Left hindlimb (tissue), 1 donor: ENCODE measurements at regions not wholly inside any gene's neighbourhood (a gene's known extent, or its start where the extent isn't known, plus 50 kb on each side); places are given as distances from the start of the nearest gene placed in this dataset.

Source experiments
- DNase-seq: peaks from one replicate; pipeline ENCODE4 v3.0.0-alpha.2; 2018

GRCh38 chr11:109564241-109564640 is 142.3 kb downstream of the C11orf87 start:
- no peak for DNase-seq

DNA sequence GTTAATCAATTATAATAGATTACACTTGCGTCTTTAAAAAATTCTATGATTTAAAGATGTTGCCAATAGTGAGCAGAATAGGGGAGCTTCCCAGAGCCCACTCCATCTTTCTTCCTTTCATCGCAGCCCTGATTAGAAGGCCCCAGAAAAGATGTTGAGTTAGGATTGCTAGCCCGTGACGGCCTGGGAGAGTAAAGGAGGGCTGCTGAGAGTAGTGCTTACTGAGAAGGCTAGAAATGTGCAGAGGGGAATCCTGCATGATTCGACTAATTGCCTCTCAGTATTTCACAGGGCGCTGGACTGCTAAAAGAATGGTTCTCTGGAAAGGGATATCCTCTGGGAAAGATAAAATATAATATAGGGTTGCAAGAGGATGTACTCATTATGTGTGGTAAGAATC is 160.5 kb downstream of the C11orf87 start:
- no peak for DNase-seq

DNA sequence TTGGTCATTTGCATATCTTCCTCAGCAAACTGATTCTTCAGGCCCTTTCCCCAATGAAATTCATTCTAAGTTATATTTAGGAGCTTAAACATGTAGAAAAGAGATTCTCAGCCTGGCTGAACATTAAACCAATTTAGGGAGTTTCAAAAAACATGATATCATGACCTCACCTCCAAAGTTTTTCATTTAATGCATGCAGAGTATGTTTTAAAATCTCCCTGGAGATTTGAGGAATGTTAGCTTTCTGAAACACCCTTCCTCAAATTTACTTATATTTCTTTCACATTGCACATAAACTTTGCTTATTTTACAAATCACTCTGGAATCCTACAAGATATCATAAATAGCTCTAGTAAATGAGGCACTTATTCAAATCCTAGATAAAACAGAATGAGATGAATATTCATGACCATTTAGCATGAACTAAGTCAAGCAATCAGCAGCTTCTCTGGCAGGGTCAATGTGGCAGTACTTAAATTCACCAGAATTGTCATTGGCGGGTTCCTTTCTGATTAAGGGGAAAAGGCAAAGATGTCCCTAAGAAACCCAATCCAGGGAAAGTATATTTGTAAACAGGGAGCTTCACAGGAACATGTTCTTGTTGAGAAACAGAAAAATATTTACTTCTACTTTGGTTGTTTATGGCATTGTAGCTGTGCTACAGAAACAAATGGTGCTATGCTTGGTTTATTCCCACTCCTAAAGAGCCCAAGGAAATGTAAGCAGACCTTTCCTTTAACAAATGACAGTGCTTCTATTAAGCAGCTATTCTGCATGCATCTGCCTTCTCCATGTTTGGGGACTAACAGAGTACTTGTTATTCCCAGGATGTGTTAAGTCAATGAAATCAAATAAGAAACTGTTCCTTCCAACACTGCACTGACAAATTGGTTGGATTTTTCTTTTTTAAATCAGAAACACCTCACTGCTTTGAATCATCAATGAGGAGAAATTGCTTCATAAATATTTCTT is 162.3 kb downstream of the C11orf87 start:
- DNase-seq, result no peak

DNA sequence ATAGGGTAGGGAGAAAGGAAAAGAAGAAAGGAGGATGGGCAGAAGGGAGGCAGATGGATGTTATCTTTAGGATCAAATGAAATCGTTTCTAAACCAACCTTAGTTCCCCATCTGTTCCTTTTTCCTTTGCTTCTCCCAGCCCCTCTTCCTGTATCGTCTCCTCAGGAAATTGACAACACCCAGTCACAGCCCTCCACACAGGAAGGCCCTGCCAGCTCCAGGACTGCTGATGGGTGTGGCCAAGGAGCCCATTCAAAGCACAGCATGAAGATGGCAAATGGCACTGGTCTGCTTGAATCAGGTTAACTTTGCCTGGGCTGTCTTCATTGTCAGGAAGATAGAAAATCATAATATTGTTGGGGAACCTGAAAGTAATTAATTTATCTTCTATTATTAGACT is 164.8 kb downstream of the C11orf87 start:
- DNase-seq, result no peak

DNA sequence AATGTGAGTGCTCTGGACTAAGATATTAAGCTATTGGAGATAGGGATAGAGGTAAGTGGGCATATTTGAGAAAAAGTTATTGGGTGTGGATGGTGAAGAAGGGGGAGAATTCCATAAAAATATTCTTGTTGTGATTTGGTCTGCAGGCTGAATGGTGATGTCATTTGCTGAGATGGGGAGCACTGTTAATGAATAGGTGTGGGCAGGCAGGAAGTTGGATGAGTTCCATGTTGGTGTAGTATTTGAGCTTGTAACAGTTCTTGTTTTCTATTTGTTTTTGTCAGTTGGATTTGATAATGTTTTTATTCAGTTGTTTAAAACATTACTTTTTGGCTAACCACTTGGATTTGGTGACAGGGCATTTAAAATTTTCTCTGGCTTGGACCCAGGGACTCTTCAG is 168.8 kb downstream of the C11orf87 start:
- no peak for DNase-seq

GRCh38 chr11:109597336-109597735 is 175.3 kb downstream of the C11orf87 start:
- DNase-seq, result no peak

DNA sequence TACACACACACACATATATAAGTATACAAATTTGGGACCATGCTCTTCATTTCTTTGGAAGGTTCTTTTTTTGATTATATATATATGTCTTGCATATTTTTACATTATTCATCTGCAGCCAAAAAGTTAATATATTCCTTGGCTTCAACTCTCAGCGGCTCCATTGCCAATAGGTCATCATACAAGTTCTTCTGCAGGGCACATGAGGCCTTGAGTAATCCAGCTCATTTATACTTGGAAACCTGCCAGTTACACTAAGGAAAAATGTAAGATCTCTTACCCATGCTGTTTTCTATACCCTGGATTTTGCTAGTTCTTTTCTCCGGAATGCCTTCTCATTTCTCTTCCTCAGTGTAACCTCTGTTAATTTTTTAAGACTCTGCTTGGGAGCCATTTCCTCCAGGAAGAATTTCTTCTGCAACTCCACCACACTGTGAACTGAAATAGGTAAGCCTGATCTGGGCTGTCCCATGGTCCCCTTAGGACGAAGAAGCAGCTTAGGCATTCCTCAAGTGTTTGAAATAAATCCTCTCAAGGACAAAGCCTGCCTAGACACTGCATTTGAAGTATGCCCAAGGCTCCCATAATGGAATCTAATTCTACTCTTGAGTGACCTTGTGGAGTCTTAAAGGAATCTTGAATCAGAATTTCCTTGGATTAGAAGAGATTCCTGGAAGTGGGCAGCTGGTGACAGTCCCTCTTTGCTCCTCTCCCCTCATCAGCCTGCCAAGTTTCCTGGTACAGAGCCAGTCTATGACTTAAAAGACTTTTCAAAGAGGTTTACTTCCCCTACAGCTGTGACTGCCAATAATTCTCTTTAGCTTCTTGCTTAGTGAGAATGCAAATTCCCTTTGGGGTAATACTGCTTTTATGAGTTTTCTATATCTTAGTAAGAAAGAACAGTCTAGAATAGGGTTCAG is 182.8 kb downstream of the C11orf87 start:
- DNase-seq, result peak; percentile 40

- no peak for DNase-seq
These were observed 184.3 kb downstream of the C11orf87 start for GRCh38 chr11:109606256-109606655.

GRCh38 chr11:109609454-109610185 is 187.6 kb downstream of the C11orf87 start:
- DNase-seq, result no peak

- DNase-seq, result no peak
These were observed 190.5 kb downstream of the C11orf87 start for GRCh38 chr11:109612496-109612895.

GRCh38 chr11:109619498-109619897 is 197.5 kb downstream of the C11orf87 start:
- DNase-seq, result no peak

DNA sequence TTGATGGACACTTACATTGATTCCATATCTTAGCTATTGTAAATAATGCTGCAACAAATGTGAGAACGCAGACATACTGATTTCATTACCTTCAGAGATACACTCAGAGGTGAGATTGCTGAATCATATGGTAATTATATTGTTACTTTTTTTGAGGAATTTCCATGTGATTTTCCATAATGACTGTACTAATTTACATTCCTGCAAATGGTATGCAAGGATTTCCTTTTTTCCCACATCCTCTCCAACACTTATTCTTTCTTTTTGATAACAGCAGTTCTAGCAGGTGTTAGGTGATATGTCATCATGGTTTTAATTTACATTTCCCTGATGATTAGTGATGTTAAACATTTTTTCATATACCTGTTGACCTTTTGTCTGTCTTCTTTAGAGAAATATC is 207.7 kb downstream of the C11orf87 start:
- DNase-seq, result no peak

GRCh38 chr11:109641549-109641948 is 219.6 kb downstream of the C11orf87 start:
- peak; percentile 33 for DNase-seq

- peak; percentile 25 for DNase-seq
These were observed 222.2 kb downstream of the C11orf87 start for GRCh38 chr11:109644152-109644551.

DNA sequence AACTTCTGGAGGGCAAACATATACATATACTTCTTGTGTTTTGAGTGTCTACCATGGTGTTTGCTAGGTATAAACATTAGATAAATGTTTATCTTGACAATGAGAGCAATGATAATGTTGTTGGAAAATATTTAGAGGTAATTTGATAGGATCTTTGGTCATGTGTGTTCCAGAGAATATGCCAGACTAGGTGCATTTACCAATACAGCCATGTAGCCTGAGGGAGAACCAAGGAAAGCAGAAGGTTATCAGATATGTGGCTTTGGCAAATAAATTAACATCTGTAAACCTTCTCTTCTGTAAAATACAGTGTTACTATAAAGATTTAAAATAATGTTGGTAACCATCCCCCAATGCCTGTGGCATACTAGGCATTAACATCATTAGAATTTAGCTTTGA is 226.8 kb downstream of the C11orf87 start:
- DNase-seq, result no peak

DNA sequence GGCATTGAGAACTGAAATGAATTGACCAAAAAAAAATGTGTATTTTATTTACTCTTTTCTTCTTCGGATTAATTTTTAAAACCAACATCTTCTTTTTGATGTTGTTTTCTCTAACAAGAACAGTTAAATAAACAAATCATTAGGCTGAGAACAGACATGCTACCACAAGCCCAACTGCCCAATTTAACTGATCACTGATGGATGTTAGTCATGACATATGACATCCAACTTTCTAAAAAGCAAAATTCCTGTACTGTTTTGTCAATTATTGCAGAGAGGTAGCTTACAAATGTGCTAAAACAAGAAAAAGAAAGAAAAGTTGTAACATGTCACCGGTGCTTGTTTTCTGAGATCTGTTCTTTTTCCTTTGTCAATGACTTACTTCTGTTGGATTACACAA is 232.1 kb downstream of the C11orf87 start:
- DNase-seq, result no peak

DNA sequence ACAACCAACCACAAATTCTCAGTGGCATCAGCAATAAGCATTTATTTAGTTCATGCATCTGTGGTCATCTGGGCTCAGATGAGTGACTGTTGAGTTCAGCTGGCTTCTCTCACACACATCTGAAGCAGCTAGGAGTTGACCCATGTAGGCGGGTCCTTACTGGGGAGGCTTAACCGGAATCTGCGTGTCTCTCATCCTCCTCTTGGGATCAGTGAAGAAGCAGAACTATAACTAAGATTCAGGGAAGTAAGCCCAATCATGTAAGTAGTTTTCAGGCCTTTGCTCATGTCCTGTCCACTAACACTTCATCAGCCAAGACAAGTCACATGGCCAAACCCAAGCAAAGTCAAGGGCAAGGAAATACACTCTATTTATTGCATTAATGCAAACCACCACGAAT is 236.2 kb downstream of the C11orf87 start:
- DNase-seq, result no peak

DNA sequence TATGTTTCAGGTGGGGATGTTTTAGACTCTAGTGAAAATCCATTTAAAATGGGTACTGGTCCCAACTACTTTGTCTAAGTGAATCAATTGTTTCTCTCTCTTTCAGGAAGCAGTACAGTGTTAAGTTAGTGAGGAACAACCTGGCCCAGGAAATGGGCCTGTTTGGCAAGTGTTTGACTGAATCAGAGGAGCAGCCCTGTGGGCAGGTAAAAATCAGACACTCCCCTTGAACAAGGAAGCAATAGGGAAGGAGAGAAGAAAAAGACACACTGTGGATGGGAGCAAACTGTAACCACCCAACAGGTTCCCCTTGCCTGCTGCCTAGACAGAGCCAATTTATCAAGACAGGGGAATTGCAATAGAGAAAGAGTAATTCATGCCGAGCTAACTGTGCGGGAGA is 245.7 kb downstream of the C11orf87 start:
- no peak for DNase-seq

- DNase-seq, result no peak
These were observed 247.1 kb downstream of the C11orf87 start for GRCh38 chr11:109668973-109669634.

DNA sequence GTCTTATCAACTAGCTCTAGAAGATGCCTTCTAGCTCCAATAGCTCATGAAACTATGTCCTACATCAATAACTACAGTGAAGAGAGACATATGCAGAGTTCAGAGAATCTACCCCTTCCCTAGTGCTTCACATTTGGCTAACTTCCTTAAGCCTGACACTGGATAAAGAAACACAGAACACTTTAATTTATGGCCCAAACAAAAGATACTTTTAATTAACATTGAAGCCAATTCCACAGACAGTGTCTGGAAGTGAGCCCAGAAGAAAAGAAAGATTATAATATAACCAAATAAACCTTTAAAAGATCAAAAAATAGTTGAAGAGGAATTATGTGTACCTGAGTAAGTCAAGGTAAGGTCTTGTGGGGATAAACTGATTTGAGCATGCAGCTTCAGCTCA is 255.2 kb downstream of the C11orf87 start:
- no peak for DNase-seq

GRCh38 chr11:109677876-109678275 is 255.9 kb downstream of the C11orf87 start:
- no peak for DNase-seq

DNA sequence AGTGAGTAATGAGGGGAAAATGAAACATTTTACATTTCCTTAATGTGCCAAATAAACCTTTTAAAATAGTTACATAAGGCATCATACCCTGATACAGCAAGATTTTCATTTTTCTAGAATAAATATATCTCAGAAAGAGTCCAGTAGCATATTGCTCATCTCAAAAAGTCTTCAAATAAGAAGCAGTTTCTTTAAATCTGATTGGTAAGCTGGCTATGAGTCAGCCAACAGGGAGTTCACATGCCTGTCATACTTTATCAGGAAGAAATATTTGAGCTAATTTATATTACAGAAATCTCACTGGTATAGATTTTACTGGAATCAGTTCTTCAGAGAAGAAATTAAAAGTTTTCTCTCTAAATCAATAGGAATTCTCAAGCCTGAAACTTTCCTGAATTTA is 258.1 kb downstream of the C11orf87 start:
- no peak for DNase-seq
